ENCODE measurements at regions not wholly inside any gene's neighbourhood (a gene's known extent, or its start where the extent isn't known, plus 50 kb on each side); places are given as distances from the start of the nearest gene placed in this dataset.

GRCh38 chr6:140462453-140463311 lies 1088.2 kb upstream of the CITED2 start:
- TF ChIP-seq, protein P1, sequence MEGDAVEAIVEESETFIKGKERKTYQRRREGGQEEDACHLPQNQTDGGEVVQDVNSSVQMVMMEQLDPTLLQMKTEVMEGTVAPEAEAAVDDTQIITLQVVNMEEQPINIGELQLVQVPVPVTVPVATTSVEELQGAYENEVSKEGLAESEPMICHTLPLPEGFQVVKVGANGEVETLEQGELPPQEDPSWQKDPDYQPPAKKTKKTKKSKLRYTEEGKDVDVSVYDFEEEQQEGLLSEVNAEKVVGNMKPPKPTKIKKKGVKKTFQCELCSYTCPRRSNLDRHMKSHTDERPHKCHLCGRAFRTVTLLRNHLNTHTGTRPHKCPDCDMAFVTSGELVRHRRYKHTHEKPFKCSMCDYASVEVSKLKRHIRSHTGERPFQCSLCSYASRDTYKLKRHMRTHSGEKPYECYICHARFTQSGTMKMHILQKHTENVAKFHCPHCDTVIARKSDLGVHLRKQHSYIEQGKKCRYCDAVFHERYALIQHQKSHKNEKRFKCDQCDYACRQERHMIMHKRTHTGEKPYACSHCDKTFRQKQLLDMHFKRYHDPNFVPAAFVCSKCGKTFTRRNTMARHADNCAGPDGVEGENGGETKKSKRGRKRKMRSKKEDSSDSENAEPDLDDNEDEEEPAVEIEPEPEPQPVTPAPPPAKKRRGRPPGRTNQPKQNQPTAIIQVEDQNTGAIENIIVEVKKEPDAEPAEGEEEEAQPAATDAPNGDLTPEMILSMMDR (IDR thresholded peaks at IDR 0.05): no peak
- no peak for TF ChIP-seq POLR2A (IDR thresholded peaks at IDR 0.05)
